ENCODE measurements at regions not wholly inside any gene's neighbourhood (a gene's known extent, or its start where the extent isn't known, plus 50 kb on each side); places are given as distances from the start of the nearest gene placed in this dataset.

DNA sequence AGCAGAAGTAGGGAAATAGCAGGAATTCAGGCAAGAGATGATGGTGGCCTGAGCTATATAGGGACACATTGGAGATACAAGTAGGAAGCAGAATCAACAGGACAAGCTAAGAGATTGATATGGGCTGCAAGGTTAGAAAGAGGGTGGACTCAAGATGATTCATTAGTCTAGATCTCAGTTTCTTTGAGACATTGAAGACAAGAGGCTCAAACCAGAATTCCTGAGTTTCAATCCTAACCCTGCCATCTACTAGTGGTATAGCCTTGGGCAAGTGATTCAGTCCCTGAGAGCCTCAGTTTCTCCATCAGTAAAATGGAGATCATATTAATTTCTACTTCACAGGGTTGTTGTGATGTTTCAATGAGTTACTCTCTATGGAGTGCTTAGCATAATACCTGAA is 53.1 kb upstream of the NAV2 start:
- TF ChIP-seq, protein P1, sequence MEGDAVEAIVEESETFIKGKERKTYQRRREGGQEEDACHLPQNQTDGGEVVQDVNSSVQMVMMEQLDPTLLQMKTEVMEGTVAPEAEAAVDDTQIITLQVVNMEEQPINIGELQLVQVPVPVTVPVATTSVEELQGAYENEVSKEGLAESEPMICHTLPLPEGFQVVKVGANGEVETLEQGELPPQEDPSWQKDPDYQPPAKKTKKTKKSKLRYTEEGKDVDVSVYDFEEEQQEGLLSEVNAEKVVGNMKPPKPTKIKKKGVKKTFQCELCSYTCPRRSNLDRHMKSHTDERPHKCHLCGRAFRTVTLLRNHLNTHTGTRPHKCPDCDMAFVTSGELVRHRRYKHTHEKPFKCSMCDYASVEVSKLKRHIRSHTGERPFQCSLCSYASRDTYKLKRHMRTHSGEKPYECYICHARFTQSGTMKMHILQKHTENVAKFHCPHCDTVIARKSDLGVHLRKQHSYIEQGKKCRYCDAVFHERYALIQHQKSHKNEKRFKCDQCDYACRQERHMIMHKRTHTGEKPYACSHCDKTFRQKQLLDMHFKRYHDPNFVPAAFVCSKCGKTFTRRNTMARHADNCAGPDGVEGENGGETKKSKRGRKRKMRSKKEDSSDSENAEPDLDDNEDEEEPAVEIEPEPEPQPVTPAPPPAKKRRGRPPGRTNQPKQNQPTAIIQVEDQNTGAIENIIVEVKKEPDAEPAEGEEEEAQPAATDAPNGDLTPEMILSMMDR (conservative IDR thresholded peaks at IDR 0.05) = no peak
- TF ChIP-seq ZFX (IDR thresholded peaks at IDR 0.05) = no peak

Measured in C4-2B (cell line).